Skeletal muscle satellite cell (primary cell): ENCODE measurements at regions not wholly inside any gene's neighbourhood (a gene's known extent, or its start where the extent isn't known, plus 50 kb on each side); places are given as distances from the start of the nearest gene placed in this dataset.

Experiments used
- H3K27me3 ChIP-seq: 2 replicates; pipeline ENCODE4 v1.7.0; 2013; ENCODE audit warnings: low read length; ENCODE audit not compliant: control insufficient read depth, insufficient read depth
- H3K36me3 ChIP-seq: 2 replicates; pipeline ENCODE4 v1.7.0; 2013; ENCODE audit warnings: mild to moderate bottlenecking, control low read depth, low read length; ENCODE audit not compliant: insufficient read depth
- H3K4me1 ChIP-seq: 2 replicates; pipeline ENCODE4 v1.7.0; 2013; ENCODE audit warnings: low read length; ENCODE audit not compliant: control insufficient read depth, insufficient read depth
- H3K4me2 ChIP-seq: 2 replicates; pipeline ENCODE4 v1.7.0; 2013; ENCODE audit warnings: mild to moderate bottlenecking, low read length
- H3K4me3 ChIP-seq: 2 replicates; pipeline ENCODE4 v1.7.0; 2013; ENCODE audit warnings: low read length
- H3K9ac ChIP-seq: 2 replicates; pipeline ENCODE4 v1.7.0; 2013; ENCODE audit warnings: mild to moderate bottlenecking, low read depth, low read length, moderate library complexity
- H3K9me3 ChIP-seq: replicated peaks from 2 replicates; pipeline ENCODE4 v1.7.0; 2013; ENCODE audit warnings: mild to moderate bottlenecking, control low read depth, low read length

DNA sequence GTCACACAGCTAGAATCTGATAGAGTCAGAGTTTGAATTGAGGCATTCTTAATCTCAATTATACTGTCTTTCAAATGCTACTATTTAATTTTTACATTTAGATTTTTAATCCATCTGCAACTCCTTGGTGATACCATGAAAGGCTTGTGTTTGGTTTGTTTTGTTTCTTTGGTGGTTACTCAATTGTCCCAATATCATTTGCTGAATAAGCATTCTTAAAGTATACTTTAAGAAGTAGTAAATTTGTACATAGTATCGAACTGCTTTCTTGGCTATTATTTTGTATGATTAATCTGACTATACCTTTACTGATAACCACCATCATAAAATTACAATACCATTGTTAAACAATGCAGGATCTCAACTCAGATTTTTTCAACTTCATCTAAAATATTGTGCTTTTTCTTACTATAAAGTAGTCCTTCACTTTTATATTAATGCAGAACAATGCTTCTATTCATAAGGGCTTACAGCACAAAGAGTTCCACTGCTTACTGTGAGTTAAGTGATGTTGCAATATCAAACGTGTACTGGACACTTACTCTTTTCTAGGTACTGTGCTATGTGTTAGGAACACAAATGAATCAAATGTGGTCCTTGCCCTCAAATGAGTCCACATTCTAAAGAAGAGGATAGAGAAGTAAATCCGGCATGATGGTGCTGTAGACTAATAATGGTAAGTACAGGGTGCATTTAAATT is 111.2 kb upstream of the GRIA3 start:
- Histone ChIP-seq H3K27me3 (no peaks in the 10 kb centered on the region), H3K4me3 (no peak overlapping the region), H3K4me2 (no peak overlapping the region), H3K36me3 (no peaks in the 10 kb centered on the region), H3K9ac (no peak overlapping the region), H3K9me3 (no peaks in the 10 kb centered on the region), H3K4me1 (no peaks in the 10 kb centered on the region)

GRCh38 chrX:123075947-123076561 is 108.0 kb upstream of the GRIA3 start:
- Histone ChIP-seq H3K27me3 (no peaks in the 10 kb centered on the region), H3K9ac (no peak overlapping the region), H3K4me1 (no peaks in the 10 kb centered on the region), H3K4me2 (no peak overlapping the region), H3K36me3 (no peaks in the 10 kb centered on the region), H3K4me3 (no peak overlapping the region), H3K9me3 (no peaks in the 10 kb centered on the region)

DNA sequence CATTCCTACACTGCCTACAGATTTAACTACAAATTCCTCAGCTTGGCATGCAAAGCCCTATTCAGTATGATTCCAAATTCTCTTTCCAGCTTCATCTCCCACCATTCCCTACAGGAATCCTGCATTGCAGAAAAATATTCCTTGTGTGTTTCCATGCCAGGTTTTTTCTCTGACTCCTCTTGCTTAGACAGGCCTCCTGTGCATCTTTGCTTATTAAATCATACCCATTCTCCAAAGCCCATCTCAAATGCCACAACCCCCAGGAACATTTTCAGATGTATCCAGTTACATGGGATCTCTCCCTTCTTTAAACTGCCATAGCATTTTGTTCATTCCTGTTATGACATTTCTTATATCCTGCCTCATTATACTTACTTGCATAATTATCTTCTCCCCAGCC is 106.4 kb upstream of the GRIA3 start:
- Histone ChIP-seq H3K36me3 (no peaks in the 10 kb centered on the region), H3K4me1 (no peaks in the 10 kb centered on the region), H3K4me2 (no peak overlapping the region)

DNA sequence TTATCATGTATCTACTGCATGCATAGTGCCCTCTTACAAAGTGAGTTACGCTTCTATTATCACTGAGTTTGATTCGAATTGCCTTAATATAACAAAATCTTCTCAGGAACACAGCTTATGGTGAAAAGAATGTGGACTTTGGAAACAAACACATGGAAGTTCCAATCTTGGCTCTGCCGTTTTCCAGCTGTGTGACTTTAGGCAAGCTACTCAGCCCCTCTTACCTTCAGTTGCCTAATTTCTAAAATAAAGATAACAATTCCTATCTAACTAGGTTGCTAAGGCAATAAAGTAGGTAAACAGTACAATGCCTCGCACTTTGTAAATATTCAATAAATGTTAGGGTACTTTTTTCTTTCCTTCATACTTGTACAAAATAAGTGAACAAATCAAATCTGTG is 104.0 kb upstream of the GRIA3 start:
- H3K9me3 ChIP-seq, result no peaks in the 10 kb centered on the region
- no peak overlapping the region for H3K9ac ChIP-seq
- no peaks in the 10 kb centered on the region for H3K36me3 ChIP-seq
- peaks cover 10% of the 10 kb centered on the region for H3K4me1 ChIP-seq
- no peak overlapping the region for H3K4me3 ChIP-seq
- no peak overlapping the region for H3K4me2 ChIP-seq
- no peaks in the 10 kb centered on the region for H3K27me3 ChIP-seq

More for the DNA sequence above, 106.4 kb upstream of the GRIA3 start:
- Histone ChIP-seq H3K27me3 (no peaks in the 10 kb centered on the region), H3K9ac (no peak overlapping the region), H3K4me3 (no peak overlapping the region), H3K9me3 (no peaks in the 10 kb centered on the region)

DNA sequence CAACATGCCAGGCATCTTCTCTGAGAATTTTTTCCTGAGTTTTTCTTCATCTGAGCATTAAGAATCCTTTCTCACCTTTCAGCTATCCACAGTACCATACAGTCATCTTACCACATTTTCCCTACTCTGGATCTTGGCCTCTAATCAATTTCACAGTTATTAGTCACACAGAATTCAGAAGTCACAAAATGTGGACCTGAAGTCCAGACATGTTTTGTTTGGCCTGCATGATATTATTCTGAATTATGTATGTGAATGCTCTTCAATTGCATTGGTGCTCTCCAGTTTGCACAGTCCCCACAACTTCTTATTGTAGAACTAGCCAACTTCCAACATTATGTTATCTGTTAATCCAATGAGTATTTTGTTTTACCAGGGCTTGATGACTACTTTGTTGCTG is 102.3 kb upstream of the GRIA3 start:
- peaks cover 13% of the 10 kb centered on the region for H3K4me1 ChIP-seq

DNA sequence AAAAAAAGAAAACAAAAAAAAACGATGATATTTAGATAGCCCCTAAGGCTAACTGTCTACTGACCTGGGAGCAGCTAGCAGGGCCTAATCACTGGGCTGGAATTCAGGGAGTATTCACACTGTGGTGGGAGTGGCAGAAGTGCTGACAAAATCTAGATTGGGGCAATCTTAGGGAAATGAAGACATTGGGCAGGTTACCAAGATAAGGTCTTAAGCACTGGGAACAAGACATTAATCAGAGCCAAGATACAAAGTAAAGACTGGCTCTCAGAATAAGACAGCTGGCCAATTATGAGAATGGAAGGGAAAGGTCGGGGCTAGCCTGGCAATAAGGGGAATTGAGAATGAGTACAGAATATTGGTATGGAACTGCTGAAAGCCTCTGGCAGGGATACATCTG is 100.2 kb upstream of the GRIA3 start:
- no peaks in the 10 kb centered on the region for H3K27me3 ChIP-seq
- no peak overlapping the region for H3K4me3 ChIP-seq
- no peaks in the 10 kb centered on the region for H3K36me3 ChIP-seq
- no peaks in the 10 kb centered on the region for H3K9me3 ChIP-seq
- peaks cover 16% of the 10 kb centered on the region for H3K4me1 ChIP-seq
- no peak overlapping the region for H3K4me2 ChIP-seq
- peak overlapping the region; percentile 50 for H3K9ac ChIP-seq

More for the DNA sequence above, 102.3 kb upstream of the GRIA3 start:
- Histone ChIP-seq H3K36me3 (no peaks in the 10 kb centered on the region), H3K4me3 (no peak overlapping the region), H3K9me3 (no peaks in the 10 kb centered on the region), H3K27me3 (no peaks in the 10 kb centered on the region), H3K9ac (no peak overlapping the region), H3K4me2 (no peak overlapping the region)

DNA sequence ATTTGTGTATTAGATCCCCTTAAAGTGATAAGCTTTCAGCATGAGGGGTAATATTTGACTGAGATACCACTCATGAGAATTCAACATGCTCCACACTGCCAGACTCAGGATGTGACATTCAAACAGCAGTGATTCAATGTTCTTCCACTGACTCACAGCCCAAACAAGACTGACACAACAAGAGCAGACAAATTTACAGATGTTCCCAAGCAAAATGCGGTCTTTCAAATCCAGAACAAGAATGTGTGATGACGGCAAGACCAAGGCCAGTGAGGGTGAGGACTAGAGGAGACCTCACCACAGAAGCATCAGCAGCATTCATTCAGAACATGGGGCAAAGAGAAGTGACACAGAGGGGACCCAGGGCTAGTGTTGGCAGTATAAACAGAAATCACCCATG is 99.3 kb upstream of the GRIA3 start:
- H3K27me3 ChIP-seq, result no peaks in the 10 kb centered on the region
- H3K36me3 ChIP-seq, result no peaks in the 10 kb centered on the region
- H3K4me3 ChIP-seq, result no peak overlapping the region
- no peak overlapping the region for H3K4me2 ChIP-seq
- peaks cover 16% of the 10 kb centered on the region for H3K4me1 ChIP-seq
- no peaks in the 10 kb centered on the region for H3K9me3 ChIP-seq
- peak overlapping the region; percentile 50 for H3K9ac ChIP-seq

- Histone ChIP-seq H3K4me1 (peaks cover 16% of the 10 kb centered on the region), H3K9me3 (no peaks in the 10 kb centered on the region), H3K4me2 (no peak overlapping the region), H3K4me3 (no peak overlapping the region), H3K9ac (peak overlapping the region; percentile 11), H3K27me3 (no peaks in the 10 kb centered on the region), H3K36me3 (no peaks in the 10 kb centered on the region)
These were observed 98.7 kb upstream of the GRIA3 start for GRCh38 chrX:123085311-123085940.

GRCh38 chrX:123086768-123087167 is 97.3 kb upstream of the GRIA3 start:
- H3K4me1 ChIP-seq, result peaks cover 16% of the 10 kb centered on the region
- no peaks in the 10 kb centered on the region for H3K36me3 ChIP-seq
- H3K27me3 ChIP-seq, result no peaks in the 10 kb centered on the region
- no peak overlapping the region for H3K4me3 ChIP-seq
- H3K9me3 ChIP-seq, result no peaks in the 10 kb centered on the region
- H3K4me2 ChIP-seq, result no peak overlapping the region
- H3K9ac ChIP-seq, result no peak overlapping the region

GRCh38 chrX:123087326-123087725 is 96.8 kb upstream of the GRIA3 start:
- H3K27me3 ChIP-seq, result no peaks in the 10 kb centered on the region
- no peaks in the 10 kb centered on the region for H3K9me3 ChIP-seq
- no peak overlapping the region for H3K9ac ChIP-seq
- no peak overlapping the region for H3K4me3 ChIP-seq
- peaks cover 16% of the 10 kb centered on the region for H3K4me1 ChIP-seq
- H3K4me2 ChIP-seq, result no peak overlapping the region
- no peaks in the 10 kb centered on the region for H3K36me3 ChIP-seq

GRCh38 chrX:123088331-123088730 is 95.7 kb upstream of the GRIA3 start:
- H3K36me3 ChIP-seq, result no peaks in the 10 kb centered on the region
- no peak overlapping the region for H3K9ac ChIP-seq

DNA sequence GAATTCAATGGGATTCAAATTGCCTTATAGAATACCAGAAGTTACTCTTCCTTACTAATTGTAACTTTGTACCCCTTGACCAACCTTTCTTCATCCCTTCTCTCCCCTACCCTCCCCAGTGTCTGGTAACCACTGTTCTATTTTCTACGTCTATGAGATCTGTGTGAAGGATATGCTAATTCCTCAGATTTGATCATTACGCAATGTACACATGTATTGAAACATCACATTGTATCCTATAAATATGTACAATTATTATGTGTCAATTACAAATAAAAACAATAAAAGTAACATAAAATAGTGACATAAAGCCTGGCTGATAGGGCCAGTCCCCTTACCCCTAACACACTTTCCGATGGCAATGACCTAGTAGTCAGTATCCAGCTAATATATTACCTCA is 95.1 kb upstream of the GRIA3 start:
- no peaks in the 10 kb centered on the region for H3K9me3 ChIP-seq
- H3K9ac ChIP-seq, result no peak overlapping the region
- peaks cover 14% of the 10 kb centered on the region for H3K4me1 ChIP-seq
- no peaks in the 10 kb centered on the region for H3K27me3 ChIP-seq
- no peak overlapping the region for H3K4me2 ChIP-seq
- H3K36me3 ChIP-seq, result no peaks in the 10 kb centered on the region
- no peak overlapping the region for H3K4me3 ChIP-seq

More at GRCh38 chrX:123088331-123088730, 95.7 kb upstream of the GRIA3 start:
- no peaks in the 10 kb centered on the region for H3K27me3 ChIP-seq
- peaks cover 16% of the 10 kb centered on the region for H3K4me1 ChIP-seq
- no peak overlapping the region for H3K4me2 ChIP-seq
- no peaks in the 10 kb centered on the region for H3K9me3 ChIP-seq
- H3K4me3 ChIP-seq, result no peak overlapping the region
